NCI-H446 treated with DMSO at 0.1 percent for 48 hours (cell line): ENCODE measurements at regions not wholly inside any gene's neighbourhood (a gene's known extent, or its start where the extent isn't known, plus 50 kb on each side); places are given as distances from the start of the nearest gene placed in this dataset.

Experiments used
- DNase-seq: peaks from one replicate; lab custom pipeline; 2025; lab: John Stamatoyannopoulos, UW

DNA sequence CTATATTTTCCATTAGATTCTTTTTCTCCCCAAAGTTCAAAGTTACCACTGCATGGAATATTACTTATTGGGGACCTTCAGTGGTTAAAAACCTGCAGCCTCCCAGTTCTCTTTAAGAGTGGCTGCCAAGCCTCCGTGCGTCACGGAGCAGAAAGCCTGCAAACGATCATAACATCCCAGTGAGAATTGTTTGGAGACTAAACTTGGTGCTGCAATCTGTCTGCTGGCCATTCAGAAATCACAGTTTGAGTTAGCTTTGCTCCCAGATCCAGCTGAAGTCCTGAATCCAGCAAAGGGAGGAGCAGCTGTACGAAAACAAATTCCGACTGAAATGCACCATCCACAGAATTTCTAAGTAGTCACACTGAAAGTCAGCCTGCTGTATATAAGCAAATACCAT is 213.5 kb upstream of the PDE10A start:
- no peak for DNase-seq

- DNase-seq, result no peak
Measured at GRCh38 chr6:165875946-165876345, 212.9 kb upstream of the PDE10A start.

- DNase-seq, result no peak
Measured at GRCh38 chr6:165873976-165874375, 210.9 kb upstream of the PDE10A start.

GRCh38 chr6:165872811-165873210 is 209.8 kb upstream of the PDE10A start:
- DNase-seq, result no peak

- no peak for DNase-seq
Measured at GRCh38 chr6:165872311-165872710, 209.3 kb upstream of the PDE10A start.

- no peak for DNase-seq
Measured at GRCh38 chr6:165871571-165871970, 208.5 kb upstream of the PDE10A start.

DNA sequence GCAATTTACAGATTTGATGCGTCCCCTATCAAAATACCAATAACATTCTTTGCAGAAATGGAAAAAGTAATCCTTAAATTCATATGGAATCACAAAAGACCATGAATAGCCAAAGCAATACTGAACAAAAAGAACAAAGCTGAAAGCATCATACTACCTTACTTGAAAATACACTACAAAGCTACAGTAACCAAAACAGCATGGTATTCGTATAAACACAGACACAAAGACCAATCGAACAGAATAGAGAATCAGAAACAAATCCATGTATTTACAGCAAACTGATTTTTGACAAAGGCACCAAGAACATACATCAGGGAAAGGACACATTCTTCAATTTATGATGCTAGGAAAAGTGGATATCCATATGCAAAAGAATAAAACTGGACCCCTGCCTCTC is 206.5 kb upstream of the PDE10A start:
- DNase-seq, result no peak

GRCh38 chr6:165864925-165865324 is 201.9 kb upstream of the PDE10A start:
- DNase-seq, result no peak

- no peak for DNase-seq
Measured at GRCh38 chr6:165864218-165864617, 201.2 kb upstream of the PDE10A start.

DNA sequence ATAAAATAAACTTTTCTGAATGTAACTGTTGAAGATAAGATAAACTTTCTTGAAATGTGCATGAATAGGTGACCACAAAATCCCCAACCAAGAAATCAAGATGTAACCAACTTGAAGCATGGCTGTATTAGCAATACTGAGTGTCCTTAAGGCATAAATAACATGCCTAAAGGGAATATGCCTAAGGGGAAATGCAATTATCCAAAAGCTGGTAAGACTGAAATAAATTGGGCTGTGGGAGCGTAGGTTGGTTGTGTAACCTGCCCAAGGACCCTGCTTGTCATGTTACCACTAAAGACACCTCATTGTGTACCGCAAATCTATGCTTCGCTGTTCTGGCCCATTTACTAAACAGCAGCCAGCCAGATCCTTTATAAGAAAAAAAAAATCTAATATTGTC is 200.8 kb upstream of the PDE10A start:
- no peak for DNase-seq

DNA sequence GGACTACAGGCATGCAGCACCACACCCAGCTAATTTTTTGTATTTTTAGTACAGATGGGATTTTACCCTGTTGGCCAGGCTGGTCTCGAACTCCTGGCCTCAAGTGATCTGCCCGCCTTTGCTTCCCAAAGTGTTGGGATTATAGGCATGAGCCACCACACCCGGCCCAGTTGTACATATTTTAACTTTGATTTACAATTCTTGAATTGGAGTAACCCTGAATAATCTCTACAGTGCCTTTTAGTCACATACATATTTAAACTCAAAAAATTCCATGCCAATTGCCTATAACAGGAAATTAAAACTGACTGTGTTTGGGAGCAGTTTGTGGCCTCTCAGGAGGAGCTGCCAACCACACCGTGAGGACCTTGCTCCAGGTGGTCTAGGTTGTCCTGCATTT is 199.8 kb upstream of the PDE10A start:
- no peak for DNase-seq

- no peak for DNase-seq
Measured at GRCh38 chr6:165861226-165861625, 198.2 kb upstream of the PDE10A start.

GRCh38 chr6:165858586-165858985 is 195.5 kb upstream of the PDE10A start:
- DNase-seq, result no peak

DNA sequence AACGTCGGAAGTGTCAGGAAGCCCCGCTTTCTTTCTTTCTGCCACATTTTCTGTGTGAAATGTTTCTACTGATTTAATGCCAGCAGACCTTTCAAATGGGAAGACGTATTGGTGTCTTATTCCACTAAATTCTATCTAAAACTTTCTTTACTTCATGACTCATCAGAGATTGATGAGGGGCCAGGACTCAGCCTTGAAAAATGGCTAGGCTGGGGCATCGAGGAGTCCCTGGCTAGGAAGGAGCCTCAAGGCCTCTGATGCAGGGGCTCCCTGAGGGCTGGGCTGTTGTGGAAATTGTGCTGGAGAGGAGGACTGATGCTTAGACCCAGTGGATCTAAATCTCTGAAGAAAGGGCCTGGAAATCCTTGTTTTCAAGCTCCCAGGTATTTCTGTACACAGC is 192.8 kb upstream of the PDE10A start:
- DNase-seq, result no peak

DNA sequence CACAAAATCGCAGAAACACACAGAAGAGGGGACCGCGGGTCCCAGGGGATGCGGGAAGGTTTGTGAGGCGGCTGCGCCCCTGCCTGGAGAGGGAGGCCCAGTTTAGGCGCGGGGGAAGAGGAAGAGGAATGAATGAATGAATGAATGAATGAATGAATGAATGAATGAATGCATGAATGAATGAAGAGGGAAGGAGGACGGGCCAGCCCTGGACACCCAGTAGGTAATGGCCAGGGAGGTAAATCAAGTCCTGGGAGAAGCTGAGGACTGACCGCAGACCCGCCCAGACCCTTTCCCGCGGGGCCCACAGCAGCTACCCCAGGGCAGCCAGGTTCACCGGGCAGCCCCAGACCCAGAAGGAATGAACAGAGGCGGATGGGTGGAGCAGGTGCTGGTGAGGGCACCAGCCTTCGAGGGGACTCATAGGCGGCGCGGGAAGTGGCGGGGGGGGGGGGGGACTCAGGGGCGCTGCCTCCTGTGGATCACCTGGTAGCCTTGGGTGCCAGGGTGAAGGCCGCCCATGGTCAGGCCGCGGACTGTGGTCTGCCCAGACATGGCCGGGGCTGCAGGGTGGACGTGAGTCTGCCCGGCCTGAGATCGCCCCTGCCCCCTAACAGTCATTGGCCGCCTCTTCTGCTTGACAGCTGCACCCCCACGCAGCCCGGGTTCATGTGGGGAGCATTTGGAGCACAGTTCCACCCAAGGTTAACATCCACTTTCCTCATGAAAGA is 192.0 kb upstream of the PDE10A start:
- DNase-seq, result no peak

- DNase-seq, result no peak
Measured at GRCh38 chr6:165854061-165854862, 191.2 kb upstream of the PDE10A start.

GRCh38 chr6:165852676-165853075 is 189.6 kb upstream of the PDE10A start:
- no peak for DNase-seq

DNA sequence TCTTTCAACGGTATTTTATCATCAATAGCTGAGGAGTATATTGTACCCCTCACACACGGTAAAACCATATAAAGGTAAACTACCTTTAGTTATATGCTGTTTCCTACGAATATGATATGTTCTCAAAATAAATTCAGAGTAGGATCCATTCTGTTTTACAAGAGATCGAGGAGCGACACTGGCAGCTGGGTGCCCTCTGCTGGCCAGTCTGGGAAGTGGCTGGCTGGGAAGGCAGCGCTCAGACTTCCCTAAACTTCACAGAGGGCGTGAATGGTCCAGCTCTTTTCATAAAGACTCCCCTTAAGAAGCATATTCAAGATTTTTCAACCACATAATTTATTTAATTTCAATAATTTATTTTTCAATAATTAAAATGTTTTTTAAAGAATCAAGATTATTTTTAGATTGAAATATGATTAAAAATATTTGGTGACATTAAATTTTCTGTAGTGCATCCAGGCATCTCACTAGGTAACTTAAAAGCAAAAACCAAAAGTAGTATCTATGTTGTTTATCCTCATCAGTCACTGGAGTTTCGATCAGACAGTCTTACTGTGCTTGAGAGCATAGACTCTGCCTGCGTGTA is 187.5 kb upstream of the PDE10A start:
- DNase-seq, result peak; percentile 15

DNA sequence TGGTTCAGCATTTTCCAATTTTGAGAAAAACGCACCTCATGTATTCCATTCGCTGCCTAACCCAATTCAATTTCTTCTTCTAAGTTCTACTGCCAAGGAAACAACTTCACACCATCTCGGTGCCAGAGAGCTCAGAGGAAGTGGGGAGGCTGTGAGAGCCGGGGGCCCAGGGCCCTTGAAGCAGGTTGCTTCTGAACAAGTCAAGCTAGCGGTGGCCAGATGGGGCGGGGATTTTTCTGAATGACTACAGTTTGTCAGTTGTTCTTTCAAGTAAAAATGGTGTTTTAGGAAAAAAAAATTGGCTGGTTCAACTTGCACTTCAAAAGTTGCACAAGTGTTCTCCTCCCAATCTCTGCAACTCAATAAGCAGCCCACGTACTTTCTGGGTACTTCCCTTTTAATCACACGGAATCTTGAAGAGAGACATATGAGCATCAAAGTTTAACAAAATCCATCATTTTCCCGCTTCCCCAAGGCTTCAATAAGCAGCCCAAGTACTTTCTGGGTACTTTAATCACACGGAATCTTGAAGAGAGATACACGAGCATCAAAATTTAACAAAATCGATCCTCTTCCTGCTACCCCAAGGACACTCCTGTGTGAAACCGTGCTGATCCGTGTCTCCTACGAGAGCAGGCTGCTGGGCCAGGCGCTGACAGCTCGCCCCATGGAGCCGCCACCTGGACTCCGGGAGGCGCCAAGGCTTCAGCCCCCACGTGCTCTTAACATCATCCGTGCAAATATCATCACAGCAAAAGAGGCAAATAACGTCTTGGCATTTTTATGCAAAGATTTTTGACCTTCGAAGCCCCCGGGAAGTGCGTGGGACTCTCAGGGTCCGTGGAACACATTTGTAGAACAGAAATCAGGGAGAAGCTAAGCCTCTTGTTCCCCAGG is 186.7 kb upstream of the PDE10A start:
- no peak for DNase-seq

GRCh38 chr6:165848086-165848426 is 185.0 kb upstream of the PDE10A start:
- no peak for DNase-seq

DNA sequence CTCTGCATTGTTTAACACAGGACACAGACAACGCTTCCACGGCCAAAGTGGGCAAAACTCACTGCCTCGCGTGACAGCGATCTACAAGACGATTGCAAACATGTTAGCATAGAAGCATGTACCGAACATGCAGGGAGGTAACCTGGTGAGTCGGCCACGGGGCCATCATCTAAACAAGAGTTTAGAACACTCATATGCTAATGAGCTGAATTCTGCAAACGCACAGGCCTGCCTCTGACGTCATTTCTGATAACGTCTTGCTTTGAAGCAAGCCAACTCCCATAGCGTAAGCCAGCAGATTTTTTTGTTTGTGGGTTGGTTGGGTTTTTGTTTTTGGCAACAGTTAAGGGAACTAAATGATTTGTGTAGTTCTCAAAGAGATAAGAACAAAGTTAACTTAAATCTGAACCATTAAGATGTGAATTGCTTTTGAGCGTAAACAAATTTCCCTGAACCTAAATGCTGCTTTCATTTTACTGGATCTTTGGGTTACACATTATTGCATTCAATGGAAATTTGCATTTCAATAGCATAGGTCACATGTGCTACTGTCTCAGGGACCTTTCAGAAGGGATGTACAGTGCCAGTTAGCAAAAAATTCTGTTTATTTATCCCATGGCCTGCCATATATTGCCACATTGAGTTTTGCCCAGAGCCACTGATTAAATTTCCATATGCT is 184.5 kb upstream of the PDE10A start:
- no peak for DNase-seq
